ENCODE measurements at regions not wholly inside any gene's neighbourhood (a gene's known extent, or its start where the extent isn't known, plus 50 kb on each side); places are given as distances from the start of the nearest gene placed in this dataset.
"Not testable (repeated sequence)": the region's sequence is repeated elsewhere in the genome, so short reads cannot be mapped to it uniquely, and the experiment has no call there.

DNA sequence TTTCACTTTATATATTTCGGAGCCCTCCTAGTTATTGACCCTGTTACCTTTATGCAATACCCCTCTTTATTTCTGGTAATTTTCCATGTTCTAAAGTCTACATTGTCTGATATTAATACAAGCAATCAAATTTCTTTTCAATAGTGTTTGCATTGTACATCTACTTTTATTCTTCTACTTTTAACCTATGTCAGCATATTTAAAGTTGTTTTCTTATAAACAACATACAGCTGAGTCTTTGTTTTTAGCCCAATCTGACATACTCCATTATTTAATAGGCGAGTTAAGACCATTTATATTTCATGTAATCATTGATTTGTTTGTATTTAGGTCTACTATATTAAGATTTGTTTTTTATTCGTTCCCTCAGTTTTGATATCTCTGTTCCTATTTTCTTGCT lies 108.5 kb upstream of the SPACA7 start:
- DNase-seq, result no peak
- H3K4me1 ChIP-seq, result no peaks in the 10 kb centered on the region
- no peaks in the 10 kb centered on the region for H3K27me3 ChIP-seq
- no peak overlapping the region for H3K9ac ChIP-seq (ENCODE audit: low read depth in 2 of 2, low read length in 2 of 2)
- H3K27ac ChIP-seq, result no peak overlapping the region
- TF ChIP-seq, protein P1, sequence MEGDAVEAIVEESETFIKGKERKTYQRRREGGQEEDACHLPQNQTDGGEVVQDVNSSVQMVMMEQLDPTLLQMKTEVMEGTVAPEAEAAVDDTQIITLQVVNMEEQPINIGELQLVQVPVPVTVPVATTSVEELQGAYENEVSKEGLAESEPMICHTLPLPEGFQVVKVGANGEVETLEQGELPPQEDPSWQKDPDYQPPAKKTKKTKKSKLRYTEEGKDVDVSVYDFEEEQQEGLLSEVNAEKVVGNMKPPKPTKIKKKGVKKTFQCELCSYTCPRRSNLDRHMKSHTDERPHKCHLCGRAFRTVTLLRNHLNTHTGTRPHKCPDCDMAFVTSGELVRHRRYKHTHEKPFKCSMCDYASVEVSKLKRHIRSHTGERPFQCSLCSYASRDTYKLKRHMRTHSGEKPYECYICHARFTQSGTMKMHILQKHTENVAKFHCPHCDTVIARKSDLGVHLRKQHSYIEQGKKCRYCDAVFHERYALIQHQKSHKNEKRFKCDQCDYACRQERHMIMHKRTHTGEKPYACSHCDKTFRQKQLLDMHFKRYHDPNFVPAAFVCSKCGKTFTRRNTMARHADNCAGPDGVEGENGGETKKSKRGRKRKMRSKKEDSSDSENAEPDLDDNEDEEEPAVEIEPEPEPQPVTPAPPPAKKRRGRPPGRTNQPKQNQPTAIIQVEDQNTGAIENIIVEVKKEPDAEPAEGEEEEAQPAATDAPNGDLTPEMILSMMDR (IDR thresholded peaks at IDR 0.05), result no peak
- no peak overlapping the region for H3K4me3 ChIP-seq
- intact Hi-C loops (cut with DNase I), result no loop called here
- H3K9me3 ChIP-seq, result no peaks in the 10 kb centered on the region
- H3K36me3 ChIP-seq, result no peaks in the 10 kb centered on the region

DNA sequence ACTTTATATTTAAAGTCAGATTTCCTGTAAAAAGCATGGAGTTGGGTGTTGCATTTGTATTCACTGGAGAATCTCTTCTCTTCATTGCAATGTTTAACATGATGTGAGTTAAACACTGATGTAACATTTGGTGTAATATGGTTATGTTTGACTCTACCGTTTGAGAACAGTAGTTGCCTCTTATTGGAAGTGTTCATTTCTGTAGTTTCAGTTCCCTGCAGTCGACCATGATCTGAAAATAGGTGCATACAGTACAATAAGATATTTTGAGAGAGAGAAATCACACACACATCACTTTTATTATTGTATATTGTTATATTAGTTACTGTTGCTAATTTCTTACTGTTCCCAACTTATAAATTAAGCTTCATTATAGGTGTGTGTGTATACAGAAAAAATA lies 105.2 kb upstream of the SPACA7 start:
- intact Hi-C loops (cut with DNase I), result no loop called here
- H3K9ac ChIP-seq (ENCODE audit: low read depth in 2 of 2, low read length in 2 of 2), result no peak overlapping the region
- H3K27ac ChIP-seq, result no peak overlapping the region

DNA sequence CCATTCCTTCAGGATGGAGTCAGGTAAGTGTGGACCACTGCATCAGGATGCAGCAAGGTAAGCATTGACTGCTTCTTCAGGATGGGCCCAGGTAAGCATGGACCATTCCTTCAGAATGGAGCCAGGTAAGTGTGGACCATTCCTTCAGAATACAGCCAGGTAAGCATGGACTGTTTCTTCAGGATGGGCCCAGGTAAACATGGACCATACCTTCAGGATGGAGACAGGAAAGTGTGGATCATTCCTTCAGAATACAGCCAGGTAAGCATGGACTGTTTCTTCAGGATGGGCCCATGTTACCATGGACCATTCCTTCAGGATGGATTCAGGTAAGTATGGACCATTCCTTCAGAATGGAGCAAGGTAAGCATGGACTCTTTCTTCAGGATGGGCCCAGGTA lies 89.4 kb upstream of the SPACA7 start:
- H3K4me3 ChIP-seq; intact Hi-C loops (cut with DNase I); DNase-seq; H3K27me3 ChIP-seq; H3K4me1 ChIP-seq; H3K36me3 ChIP-seq; H3K9ac ChIP-seq (ENCODE audit: low read depth in 2 of 2, low read length in 2 of 2); H3K27ac ChIP-seq; H3K9me3 ChIP-seq: not testable (repeated sequence)

More for the DNA sequence above, 105.2 kb upstream of the SPACA7 start:
- Histone ChIP-seq H3K4me1 (no peaks in the 10 kb centered on the region), H3K4me3 (no peak overlapping the region), H3K27me3 (no peaks in the 10 kb centered on the region), H3K36me3 (no peaks in the 10 kb centered on the region), H3K9me3 (no peaks in the 10 kb centered on the region)
- DNase-seq, result no peak
- TF ChIP-seq, protein P1 (IDR thresholded peaks at IDR 0.05), result no peak

DNA sequence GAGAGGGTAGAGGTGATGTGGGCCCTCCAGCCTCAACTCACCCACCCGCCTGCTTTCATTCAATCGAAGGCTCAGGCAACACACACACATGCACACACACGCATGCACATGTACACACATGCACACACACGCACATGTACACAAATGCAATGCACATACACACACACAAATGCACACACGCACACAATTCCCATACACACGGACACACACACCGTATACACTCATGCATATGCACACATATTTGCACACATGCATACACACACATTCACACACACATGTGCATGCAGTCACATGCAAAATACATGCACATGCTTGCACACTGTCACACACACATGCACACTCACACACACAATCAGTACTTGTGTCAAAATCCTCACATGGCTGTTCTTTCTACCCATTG lies 55.9 kb upstream of the SPACA7 start:
- no peak overlapping the region for H3K9ac ChIP-seq (ENCODE audit: low read depth in 2 of 2, low read length in 2 of 2)
- H3K27me3 ChIP-seq, result no peaks in the 10 kb centered on the region
- no peaks in the 10 kb centered on the region for H3K4me1 ChIP-seq
- no peak for DNase-seq
- intact Hi-C loops (cut with DNase I), result no loop called here
- H3K9me3 ChIP-seq, result no peaks in the 10 kb centered on the region
- no peak overlapping the region for H3K4me3 ChIP-seq
- no peaks in the 10 kb centered on the region for H3K36me3 ChIP-seq
- TF ChIP-seq, protein P1 (IDR thresholded peaks at IDR 0.05), result no peak
- H3K27ac ChIP-seq, result no peak overlapping the region

DNA sequence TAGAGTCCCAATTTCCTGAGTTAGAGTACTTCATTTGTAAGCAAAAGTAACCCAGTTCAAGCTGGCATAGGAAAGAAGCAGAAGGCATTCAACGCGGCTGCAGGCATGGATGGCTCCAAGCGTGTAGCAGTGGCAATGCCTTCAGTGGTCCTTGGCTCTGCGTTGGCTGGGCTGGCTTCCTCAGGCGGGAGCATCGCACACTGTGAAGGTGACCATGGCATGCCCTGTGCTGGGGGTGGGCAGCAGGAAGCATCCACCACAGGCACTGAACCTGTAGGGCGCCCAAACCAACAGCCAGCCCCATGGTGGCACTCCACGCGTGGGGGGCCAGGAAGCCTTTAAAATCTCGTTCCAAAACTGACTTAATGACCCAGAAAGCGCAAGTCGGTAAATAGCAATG lies 53.6 kb upstream of the SPACA7 start:
- H3K27me3 ChIP-seq, result no peaks in the 10 kb centered on the region
- no peak for DNase-seq
- no peak overlapping the region for H3K4me3 ChIP-seq
- no peak overlapping the region for H3K9ac ChIP-seq (ENCODE audit: low read depth in 2 of 2, low read length in 2 of 2)
- no peaks in the 10 kb centered on the region for H3K36me3 ChIP-seq
- H3K9me3 ChIP-seq, result no peaks in the 10 kb centered on the region
- intact Hi-C loops (cut with DNase I), result no loop called here
- no peak overlapping the region for H3K27ac ChIP-seq
- TF ChIP-seq, protein P1 (IDR thresholded peaks at IDR 0.05), result no peak
- no peaks in the 10 kb centered on the region for H3K4me1 ChIP-seq

DNA sequence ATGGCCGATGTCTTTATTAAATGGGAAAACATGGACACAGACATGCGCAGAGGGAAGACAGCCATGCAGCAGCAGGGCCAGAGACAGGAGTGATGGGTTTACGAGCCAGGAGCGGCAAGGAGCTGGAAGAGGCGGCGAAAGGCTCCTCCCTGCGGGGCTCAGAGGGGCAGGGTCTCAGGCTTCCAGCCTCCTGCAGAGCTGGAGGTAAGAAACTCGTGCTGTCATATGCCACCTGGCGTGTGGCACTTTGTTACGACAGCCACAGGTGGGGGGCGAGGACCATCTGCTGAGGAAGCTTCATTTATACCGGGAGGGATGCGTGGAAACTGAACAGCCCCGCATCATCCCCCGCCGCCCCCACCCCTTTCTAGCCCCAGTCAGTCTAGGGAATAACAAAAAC lies 52.0 kb upstream of the SPACA7 start:
- Histone ChIP-seq H3K9ac (ENCODE audit: low read depth in 2 of 2, low read length in 2 of 2) (no peak overlapping the region), H3K4me3 (no peak overlapping the region), H3K4me1 (no peaks in the 10 kb centered on the region), H3K36me3 (no peaks in the 10 kb centered on the region), H3K9me3 (no peaks in the 10 kb centered on the region), H3K27me3 (no peaks in the 10 kb centered on the region), H3K27ac (no peak overlapping the region)
- TF ChIP-seq, protein P1 (IDR thresholded peaks at IDR 0.05), result no peak
- intact Hi-C loops (cut with DNase I), result no loop called here
- no peak for DNase-seq
